Right atrium auricular region (tissue), 2 donors: ENCODE measurements at regions not wholly inside any gene's neighbourhood (a gene's known extent, or its start where the extent isn't known, plus 50 kb on each side); places are given as distances from the start of the nearest gene placed in this dataset.

Source experiments
- DNase-seq: peaks from one replicate; pipeline ENCODE4 v3.0.0-alpha.2; 2019; ENCODE audit warnings: low spot score
- H3K27ac ChIP-seq, 2 donors: fragments of 200-600 bp; sonication (generic); 1 replicate in 1 of 2; 2 replicates in 1 of 2; pipeline ENCODE4 v1.5.1; 2016 to 2019
- H3K27me3 ChIP-seq, 2 donors: fragments of 200-600 bp; sonication (generic); one replicate each; pipeline versions ENCODE4 v1.5.1 to v1.6.0; 2017 to 2019
- H3K36me3 ChIP-seq: fragments of 200-600 bp; sonication (generic); one replicate; pipeline ENCODE4 v1.5.1; 2016
- H3K4me1 ChIP-seq, 2 donors: fragments of 200-600 bp; sonication (generic); one replicate each; pipeline versions ENCODE4 v1.5.1 to v1.6.0; 2017 to 2019
- H3K4me3 ChIP-seq, 2 donors: fragments of 200-600 bp; sonication (generic); 1 replicate in 1 of 2; 2 replicates in 1 of 2; pipeline ENCODE4 v1.5.1; 2017 to 2019; ENCODE audit warnings: mild to moderate bottlenecking in 1 of 2, moderate library complexity in 1 of 2
- H3K9me3 ChIP-seq, 2 donors: fragments of 200-600 bp; sonication (generic); one replicate each; pipeline ENCODE4 v1.5.1; 2019
- TF ChIP-seq, protein P1 (sequence below), 2 donors: fragments of 200-600 bp; sonication (generic); IDR thresholded peaks; one replicate each; pipeline ENCODE4 v1.5.1; 2019; ENCODE audit warnings: antibody characterized with exemption in 2 of 2

- no peaks in the 10 kb centered on the region for H3K36me3 ChIP-seq
- TF ChIP-seq, protein P1, sequence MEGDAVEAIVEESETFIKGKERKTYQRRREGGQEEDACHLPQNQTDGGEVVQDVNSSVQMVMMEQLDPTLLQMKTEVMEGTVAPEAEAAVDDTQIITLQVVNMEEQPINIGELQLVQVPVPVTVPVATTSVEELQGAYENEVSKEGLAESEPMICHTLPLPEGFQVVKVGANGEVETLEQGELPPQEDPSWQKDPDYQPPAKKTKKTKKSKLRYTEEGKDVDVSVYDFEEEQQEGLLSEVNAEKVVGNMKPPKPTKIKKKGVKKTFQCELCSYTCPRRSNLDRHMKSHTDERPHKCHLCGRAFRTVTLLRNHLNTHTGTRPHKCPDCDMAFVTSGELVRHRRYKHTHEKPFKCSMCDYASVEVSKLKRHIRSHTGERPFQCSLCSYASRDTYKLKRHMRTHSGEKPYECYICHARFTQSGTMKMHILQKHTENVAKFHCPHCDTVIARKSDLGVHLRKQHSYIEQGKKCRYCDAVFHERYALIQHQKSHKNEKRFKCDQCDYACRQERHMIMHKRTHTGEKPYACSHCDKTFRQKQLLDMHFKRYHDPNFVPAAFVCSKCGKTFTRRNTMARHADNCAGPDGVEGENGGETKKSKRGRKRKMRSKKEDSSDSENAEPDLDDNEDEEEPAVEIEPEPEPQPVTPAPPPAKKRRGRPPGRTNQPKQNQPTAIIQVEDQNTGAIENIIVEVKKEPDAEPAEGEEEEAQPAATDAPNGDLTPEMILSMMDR (IDR thresholded peaks at IDR 0.05) = no peak
- no peak overlapping the region for H3K4me3 ChIP-seq
- H3K9me3 ChIP-seq = no peaks in the 10 kb centered on the region
- H3K27me3 ChIP-seq = no peaks in the 10 kb centered on the region
- H3K27ac ChIP-seq = no peak overlapping the region
- no peak for DNase-seq
- H3K4me1 ChIP-seq = no peaks in the 10 kb centered on the region
These were observed 188.1 kb upstream of the VGLL2 start for GRCh38 chr6:117077300-117077699.

GRCh38 chr6:117078624-117079023 lies 186.7 kb upstream of the VGLL2 start:
- no peak for DNase-seq
- no peaks in the 10 kb centered on the region for H3K27me3 ChIP-seq
- H3K4me3 ChIP-seq = no peak overlapping the region
- H3K9me3 ChIP-seq = no peaks in the 10 kb centered on the region
- TF ChIP-seq, protein P1 (IDR thresholded peaks at IDR 0.05) = no peak
- H3K4me1 ChIP-seq = no peaks in the 10 kb centered on the region
- H3K36me3 ChIP-seq = no peaks in the 10 kb centered on the region
- H3K27ac ChIP-seq = no peak overlapping the region

DNA sequence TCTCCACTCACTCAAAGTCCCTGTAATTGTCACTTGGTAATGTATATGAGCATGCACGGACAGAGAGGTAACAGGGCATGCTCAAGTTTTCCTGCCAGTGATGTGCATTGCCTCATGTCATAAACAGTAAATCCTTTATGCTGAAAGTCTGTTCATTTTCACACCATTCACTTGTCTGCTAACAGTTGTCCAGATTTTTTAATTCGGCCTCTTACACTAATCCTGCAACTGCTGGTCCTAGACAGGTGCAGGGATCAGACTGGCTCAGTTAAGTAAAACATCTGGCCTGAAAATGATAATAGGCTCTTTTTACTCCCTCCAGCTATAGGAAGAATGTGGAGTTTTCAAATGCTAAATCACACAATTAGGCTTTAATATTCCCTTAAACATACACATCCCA lies 185.4 kb upstream of the VGLL2 start:
- Histone ChIP-seq H3K4me1 (no peaks in the 10 kb centered on the region), H3K4me3 (no peak overlapping the region), H3K9me3 (no peaks in the 10 kb centered on the region), H3K36me3 (no peaks in the 10 kb centered on the region), H3K27me3 (no peaks in the 10 kb centered on the region), H3K27ac (no peak overlapping the region)
- TF ChIP-seq, protein P1 (IDR thresholded peaks at IDR 0.05) = no peak
- no peak for DNase-seq

GRCh38 chr6:117089604-117090003 lies 175.8 kb upstream of the VGLL2 start:
- no peak overlapping the region for H3K4me3 ChIP-seq
- no peak for DNase-seq
- H3K27me3 ChIP-seq = no peaks in the 10 kb centered on the region
- no peaks in the 10 kb centered on the region for H3K36me3 ChIP-seq
- peaks cover 0 to 11% of the 10 kb centered on the region in 2 donors for H3K9me3 ChIP-seq
- H3K4me1 ChIP-seq = no peaks in the 10 kb centered on the region
- TF ChIP-seq, protein P1 (IDR thresholded peaks at IDR 0.05) = no peak
- no peak overlapping the region for H3K27ac ChIP-seq

- no peak for DNase-seq
- TF ChIP-seq, protein P1 (IDR thresholded peaks at IDR 0.05) = no peak
- no peaks in the 10 kb centered on the region for H3K4me1 ChIP-seq
These were observed 155.2 kb upstream of the VGLL2 start for GRCh38 chr6:117110146-117110545.

GRCh38 chr6:117110737-117111136 lies 154.6 kb upstream of the VGLL2 start:
- TF ChIP-seq, protein P1 (IDR thresholded peaks at IDR 0.05) = no peak
- Histone ChIP-seq H3K9me3 (peaks cover 0 to 6% of the 10 kb centered on the region in 2 donors), H3K27me3 (no peaks in the 10 kb centered on the region), H3K36me3 (no peaks in the 10 kb centered on the region), H3K27ac (no peak overlapping the region), H3K4me3 (no peak overlapping the region), H3K4me1 (no peaks in the 10 kb centered on the region)
- no peak for DNase-seq

More at GRCh38 chr6:117110146-117110545, 155.2 kb upstream of the VGLL2 start:
- no peak overlapping the region for H3K4me3 ChIP-seq
- H3K27me3 ChIP-seq = no peaks in the 10 kb centered on the region
- H3K9me3 ChIP-seq = peaks cover 0 to 6% of the 10 kb centered on the region in 2 donors
- H3K36me3 ChIP-seq = no peaks in the 10 kb centered on the region
- H3K27ac ChIP-seq = no peak overlapping the region
